ENCODE measurements at regions not wholly inside any gene's neighbourhood (a gene's known extent, or its start where the extent isn't known, plus 50 kb on each side); places are given as distances from the start of the nearest gene placed in this dataset.

DNA sequence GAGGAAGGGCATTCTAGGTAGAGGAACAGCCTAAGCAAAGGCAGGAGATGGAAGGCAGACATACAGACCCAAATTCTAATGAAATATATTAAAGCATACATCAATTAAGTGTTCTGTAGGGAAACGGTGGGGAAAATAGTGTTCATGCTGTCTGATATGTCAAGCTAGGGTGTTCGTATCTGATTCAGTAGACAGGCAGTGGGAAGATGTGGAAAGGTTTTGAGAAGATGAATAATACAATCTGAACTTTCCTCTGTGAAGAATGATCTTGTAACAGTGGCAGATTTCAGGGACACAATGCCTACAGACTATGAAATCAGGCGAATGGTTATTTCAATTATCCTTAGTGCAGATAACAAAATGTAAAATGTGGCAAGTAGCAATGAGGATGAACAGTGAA is 594.2 kb downstream of the KCTD12 start:
- TF ChIP-seq CTCF (IDR thresholded peaks at IDR 0.05) (no peak), POLR2A (IDR thresholded peaks at IDR 0.05) (no peak), POLR2AphosphoS5 (IDR thresholded peaks at IDR 0.05) (no peak), EP300 (IDR thresholded peaks at IDR 0.05) (no peak)
